Mucosa of descending colon (tissue), 3 donors: ENCODE measurements at regions not wholly inside any gene's neighbourhood (a gene's known extent, or its start where the extent isn't known, plus 50 kb on each side); places are given as distances from the start of the nearest gene placed in this dataset.
"Not testable (repeated sequence)": the region's sequence is repeated elsewhere in the genome, so short reads cannot be mapped to it uniquely, and the experiment has no call there.

Experiments used
- ATAC-seq: fragments of 200-7000 bp; cut with Tn5 transposase; one replicate; pipeline ENCODE4 v1.9.1; 2020; ENCODE audit warnings: mild to moderate bottlenecking, moderate library complexity
- DNase-seq, 3 donors: peaks; one replicate each; pipeline ENCODE4 v3.0.0-alpha.2; 2020
- H3K36me3 ChIP-seq: fragments of 200-600 bp; one replicate; pipeline ENCODE4 v1.8.0; 2021; ENCODE audit warnings: low read depth, mild to moderate bottlenecking
- H3K4me1 ChIP-seq: fragments of 200-600 bp; one replicate; pipeline ENCODE4 v1.8.0; 2021; ENCODE audit warnings: low read depth, mild to moderate bottlenecking
- H3K4me3 ChIP-seq: fragments of 200-600 bp; one replicate; pipeline ENCODE4 v1.8.0; 2021; ENCODE audit warnings: mild to moderate bottlenecking
- H3K9me3 ChIP-seq: fragments of 200-600 bp; one replicate; pipeline ENCODE4 v1.8.0; 2021; ENCODE audit warnings: mild to moderate bottlenecking
- intact Hi-C, 2 donors: fragments of 100-400 bp; cut with DNase I in 1 of 2; cut with micrococcal nuclease in 1 of 2; formaldehyde crosslinking; loops; one replicate each; pipeline versions ENCODE4 v1.11.0 to v1.11.1; 2022; cut with DNase I, micrococcal nuclease
- donor health status: DM: no; HTN: no; CAD: no; lungs with moderate emphysema.
- donor health status: DM: no; HTN: no; CAD: no.
- donor health status: DM: no; HTN: yes; CAD: no.

DNA sequence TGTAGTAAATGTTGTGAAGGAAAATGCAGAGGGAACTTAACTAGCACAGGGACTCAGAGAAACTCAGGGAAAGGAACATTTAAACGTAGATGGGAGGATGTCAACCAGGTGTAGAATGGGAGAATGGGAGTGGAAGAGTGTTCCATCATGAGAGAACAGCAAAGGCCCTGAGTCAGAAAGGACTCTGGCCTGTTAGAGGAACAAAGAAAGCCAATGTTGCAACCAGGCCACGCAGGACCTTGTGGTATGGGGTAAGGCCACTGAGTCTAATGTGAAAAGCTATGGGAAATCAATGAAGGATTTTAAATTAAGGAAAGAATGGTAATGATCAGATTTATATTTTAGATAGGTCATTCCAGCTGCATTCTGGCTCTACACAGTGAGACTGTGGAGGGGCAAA is 76.6 kb upstream of the NBPF26 start:
- DNase-seq, ATAC-seq, intact Hi-C loops, H3K9me3 ChIP-seq, H3K36me3 ChIP-seq, H3K4me1 ChIP-seq, H3K4me3 ChIP-seq: not testable (repeated sequence)

DNA sequence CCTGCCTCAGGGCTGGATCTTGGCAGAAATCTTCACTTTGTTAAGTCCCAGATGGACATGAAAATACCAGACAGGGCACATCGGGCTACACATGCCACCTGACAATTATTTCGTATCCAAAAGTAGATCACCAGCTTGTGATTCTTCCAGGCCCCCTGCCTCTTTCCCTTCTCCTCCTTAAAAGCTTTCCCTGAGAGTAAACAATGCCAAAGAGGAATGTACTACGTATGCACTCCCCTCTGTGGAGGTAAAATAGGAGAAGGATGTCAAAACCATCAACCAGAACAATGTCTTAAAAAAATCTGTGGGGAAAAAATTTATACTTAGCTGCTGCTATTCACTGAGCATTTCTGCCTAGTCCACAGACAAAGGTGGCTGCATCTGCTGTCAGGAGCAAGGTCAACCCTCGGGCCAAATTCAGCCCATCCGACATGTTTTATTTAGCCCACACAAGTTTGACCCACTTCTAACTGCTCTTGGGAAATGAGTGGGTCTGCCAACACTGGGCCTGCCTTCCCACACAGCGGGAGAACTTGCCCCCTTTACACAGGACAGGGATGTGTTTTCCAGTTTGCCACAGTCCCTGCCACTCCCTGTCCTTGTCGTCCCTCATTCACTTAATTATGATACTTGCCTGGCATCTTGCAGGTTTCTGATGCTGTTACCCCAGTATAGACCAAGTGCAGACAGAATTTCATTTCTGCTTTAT is 74.7 kb upstream of the NBPF26 start:
- H3K4me3 ChIP-seq, intact Hi-C loops, H3K4me1 ChIP-seq, ATAC-seq, DNase-seq, H3K9me3 ChIP-seq, H3K36me3 ChIP-seq: not testable (repeated sequence)

DNA sequence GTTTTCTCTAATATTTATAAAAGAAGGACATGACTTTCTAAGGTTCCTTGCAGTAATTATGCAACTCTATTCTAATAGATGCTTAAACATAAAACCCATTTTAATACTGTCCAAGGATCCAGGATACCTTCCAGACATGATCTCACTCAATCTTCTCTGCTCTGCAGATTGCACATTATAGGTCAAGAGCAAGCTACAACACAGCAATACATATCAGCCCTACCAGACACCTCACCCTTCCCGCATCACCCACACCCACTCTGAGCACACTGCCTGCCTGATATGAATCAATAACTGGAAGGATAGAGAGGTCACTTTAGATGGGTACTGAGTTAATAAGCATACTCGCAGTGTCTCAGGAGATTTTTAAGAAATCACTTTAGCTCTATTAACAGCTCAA is 74.0 kb upstream of the NBPF26 start:
- ATAC-seq, H3K4me1 ChIP-seq, H3K36me3 ChIP-seq, intact Hi-C loops, H3K9me3 ChIP-seq, DNase-seq, H3K4me3 ChIP-seq: not testable (repeated sequence)

DNA sequence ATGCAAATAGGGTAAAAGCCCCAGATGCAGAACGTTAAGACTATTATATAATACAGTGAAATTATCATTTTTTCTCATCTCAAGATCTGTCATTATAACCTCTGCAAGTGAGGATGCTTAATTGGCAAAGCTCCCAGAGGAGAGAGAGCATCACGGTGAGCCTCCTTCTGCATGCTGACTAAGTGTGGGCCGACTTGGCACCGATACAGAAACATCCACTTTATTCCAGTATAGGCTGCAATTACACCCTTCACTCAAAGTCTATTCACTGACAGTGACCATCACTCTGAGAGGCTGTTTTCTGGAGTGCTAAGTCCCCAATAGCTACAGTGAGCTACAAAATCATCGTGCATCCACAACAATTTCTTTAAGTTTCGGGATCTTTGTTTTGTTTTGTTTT is 69.6 kb upstream of the NBPF26 start:
- DNase-seq, ATAC-seq, H3K4me1 ChIP-seq, H3K36me3 ChIP-seq, intact Hi-C loops, H3K9me3 ChIP-seq, H3K4me3 ChIP-seq: not testable (repeated sequence)

DNA sequence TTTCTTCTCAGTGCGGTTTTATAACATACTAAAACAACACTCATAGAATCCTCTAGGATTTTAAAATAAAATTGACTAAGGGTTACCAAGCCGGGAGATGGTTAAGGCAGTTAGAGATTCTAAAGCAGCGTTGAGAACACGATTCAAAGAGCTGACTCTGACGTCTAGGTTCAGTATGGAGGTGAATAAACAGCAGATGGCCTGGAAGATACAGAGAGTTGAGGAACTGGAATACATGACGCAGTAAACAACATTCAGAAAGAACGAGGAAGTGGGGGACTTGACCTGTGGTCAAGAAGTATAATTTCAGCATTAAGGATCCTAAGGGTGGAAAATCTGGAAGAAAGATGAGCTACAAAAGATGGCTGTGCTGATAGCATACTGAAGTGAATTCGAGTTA is 68.4 kb upstream of the NBPF26 start:
- H3K36me3 ChIP-seq, DNase-seq, H3K9me3 ChIP-seq, intact Hi-C loops, H3K4me1 ChIP-seq, H3K4me3 ChIP-seq, ATAC-seq: not testable (repeated sequence)

DNA sequence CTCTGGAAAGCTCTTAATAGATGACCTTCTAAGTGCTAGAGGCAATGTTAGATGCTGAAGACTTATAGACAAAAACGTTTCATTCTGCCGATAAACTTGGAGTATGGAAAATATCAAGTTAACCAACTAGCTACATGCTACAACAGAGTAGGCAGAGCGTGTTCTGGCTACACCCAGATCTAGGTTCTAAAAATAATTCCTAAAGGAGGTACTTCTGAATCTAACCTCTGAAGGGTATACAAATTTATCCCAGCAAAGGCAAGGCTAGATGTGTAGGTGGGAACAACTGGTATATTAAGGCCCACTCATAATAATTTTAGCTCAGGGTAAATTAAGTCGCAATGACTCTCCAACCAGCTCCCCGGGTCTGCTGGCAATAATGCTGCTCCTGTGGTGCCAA is 67.6 kb upstream of the NBPF26 start:
- not testable (repeated sequence) for H3K9me3 ChIP-seq, DNase-seq

DNA sequence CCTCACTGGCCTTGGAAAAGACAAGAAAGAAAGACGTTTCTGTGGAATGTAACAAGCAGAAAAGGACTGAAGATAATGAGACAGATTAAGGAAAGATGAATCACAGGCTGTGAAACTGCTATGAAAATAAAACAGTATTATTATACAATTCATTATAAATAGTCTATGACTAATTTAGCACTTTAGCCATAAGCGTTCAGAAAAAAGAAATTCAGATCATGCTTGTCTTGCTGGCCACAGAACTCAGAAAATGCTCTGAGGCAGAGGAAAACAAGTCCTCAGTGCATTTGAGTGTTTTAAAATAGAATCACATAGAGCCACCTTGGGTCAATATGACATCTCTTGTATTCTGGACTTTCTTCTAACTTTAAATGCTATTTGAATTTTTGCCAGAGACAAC is 65.9 kb upstream of the NBPF26 start:
- H3K4me1 ChIP-seq, intact Hi-C loops, ATAC-seq, H3K4me3 ChIP-seq, DNase-seq, H3K9me3 ChIP-seq, H3K36me3 ChIP-seq: not testable (repeated sequence)

More for the DNA sequence above, 67.6 kb upstream of the NBPF26 start:
- ATAC-seq, H3K4me1 ChIP-seq, H3K36me3 ChIP-seq, intact Hi-C loops, H3K4me3 ChIP-seq: not testable (repeated sequence)

DNA sequence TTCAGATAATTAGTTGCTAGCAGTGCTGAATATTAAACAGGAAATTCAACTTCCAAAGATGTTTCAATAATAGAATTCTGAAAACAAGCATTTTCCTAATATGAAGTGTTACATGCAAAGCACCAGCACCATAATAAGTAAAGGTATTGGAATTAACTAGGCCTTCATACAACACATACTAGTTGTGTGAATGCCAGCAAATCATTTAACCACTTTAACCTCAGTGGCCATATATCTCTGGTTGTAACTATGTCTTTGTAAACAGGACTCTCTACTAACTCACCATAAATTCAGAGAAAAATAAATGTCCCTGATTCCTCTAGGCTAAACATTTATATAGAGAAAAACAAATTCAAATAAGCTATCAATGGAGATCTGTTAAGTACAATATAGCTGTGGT is 65.1 kb upstream of the NBPF26 start:
- intact Hi-C loops: not testable (repeated sequence)

DNA sequence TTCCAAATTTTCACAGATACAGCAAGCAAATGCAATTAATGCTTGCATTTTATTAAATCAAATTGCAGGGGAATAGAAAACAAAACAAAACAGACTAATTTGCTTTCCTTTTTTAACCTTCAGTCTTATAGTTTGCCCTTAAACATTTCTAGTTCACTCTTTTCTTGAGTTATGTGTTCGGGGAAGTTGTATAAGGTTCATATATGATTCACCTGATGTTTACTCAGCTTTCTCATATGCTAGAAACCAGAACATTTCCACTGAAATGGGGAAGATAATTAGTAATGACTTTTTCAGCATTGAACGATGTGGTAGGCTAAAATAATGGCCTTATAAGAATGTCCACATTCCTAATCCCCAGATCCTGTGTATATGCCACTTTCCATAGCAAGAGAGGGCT is 64.6 kb upstream of the NBPF26 start:
- H3K4me3 ChIP-seq, intact Hi-C loops, H3K4me1 ChIP-seq, H3K9me3 ChIP-seq, H3K36me3 ChIP-seq, ATAC-seq, DNase-seq: not testable (repeated sequence)

More for the DNA sequence above, 65.1 kb upstream of the NBPF26 start:
- ATAC-seq, H3K9me3 ChIP-seq, H3K4me1 ChIP-seq, DNase-seq, H3K36me3 ChIP-seq, H3K4me3 ChIP-seq: not testable (repeated sequence)

DNA sequence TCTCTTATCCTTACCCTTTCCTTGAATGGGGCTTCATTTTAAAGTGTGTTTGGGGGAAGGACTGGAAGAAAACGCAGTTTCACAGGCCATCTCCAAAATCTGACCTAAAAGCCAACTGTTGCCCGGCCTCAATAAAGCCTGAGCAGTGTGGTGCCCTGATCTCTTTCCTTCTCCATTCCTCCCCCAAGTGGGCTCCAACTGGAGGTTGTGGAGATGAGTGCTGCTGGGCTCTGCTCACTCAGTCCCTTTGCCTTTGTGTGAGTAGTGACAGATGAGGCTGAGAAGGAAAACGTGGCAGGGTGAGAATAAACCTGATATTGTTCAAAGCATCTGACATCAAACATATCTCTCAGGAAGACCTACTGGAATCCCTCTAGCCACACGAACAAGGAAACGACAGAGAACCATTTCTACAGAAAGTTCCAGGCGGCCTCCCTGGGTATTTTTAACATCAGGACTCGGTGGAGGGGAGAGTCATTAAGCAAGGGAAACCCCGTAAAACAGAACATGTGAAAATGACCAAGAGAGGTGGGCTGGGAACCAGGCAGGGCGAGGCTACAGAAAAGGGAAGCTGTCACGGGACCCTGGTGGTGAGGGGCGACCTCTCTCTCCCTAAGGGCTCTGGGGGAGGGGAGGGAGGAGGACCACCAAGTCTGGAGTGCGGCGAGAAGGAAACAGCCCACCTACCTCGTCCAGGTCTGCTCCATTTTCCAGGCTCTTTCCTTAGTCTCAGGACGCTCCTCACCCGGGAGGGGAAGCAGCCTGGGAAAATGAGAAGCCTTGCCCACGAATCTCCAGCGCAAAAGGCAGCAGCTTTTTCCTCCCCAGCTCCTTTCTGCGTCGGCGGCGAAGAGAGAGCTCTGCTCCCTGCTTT is 59.1 kb upstream of the NBPF26 start:
- H3K9me3 ChIP-seq, H3K4me1 ChIP-seq, H3K4me3 ChIP-seq, intact Hi-C loops, H3K36me3 ChIP-seq: not testable (repeated sequence)
- ATAC-seq (peak; percentile 43), DNase-seq (peak in 1 of 3 donors; percentile 7)

DNA sequence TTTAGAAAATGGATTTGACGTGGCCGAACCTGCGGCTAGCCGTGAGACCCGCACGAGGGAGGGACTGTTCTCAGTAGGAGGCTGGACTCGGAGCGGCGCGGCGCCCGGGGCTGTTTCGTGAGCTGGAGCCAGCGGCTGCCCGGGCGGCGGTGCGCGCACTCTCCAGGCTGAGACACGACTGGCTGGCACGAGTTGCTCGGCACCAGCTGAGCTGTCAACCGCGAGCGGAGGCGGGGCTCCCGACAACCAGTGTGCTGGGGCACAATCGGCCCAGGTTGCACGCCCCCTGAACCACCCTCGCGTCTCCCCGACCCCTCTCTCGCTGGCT is 58.5 kb upstream of the NBPF26 start:
- H3K9me3 ChIP-seq, H3K36me3 ChIP-seq, intact Hi-C loops, H3K4me3 ChIP-seq, H3K4me1 ChIP-seq: not testable (repeated sequence)
- peak in 1 of 3 donors; percentile 25 for DNase-seq
- peak; percentile 99 for ATAC-seq

DNA sequence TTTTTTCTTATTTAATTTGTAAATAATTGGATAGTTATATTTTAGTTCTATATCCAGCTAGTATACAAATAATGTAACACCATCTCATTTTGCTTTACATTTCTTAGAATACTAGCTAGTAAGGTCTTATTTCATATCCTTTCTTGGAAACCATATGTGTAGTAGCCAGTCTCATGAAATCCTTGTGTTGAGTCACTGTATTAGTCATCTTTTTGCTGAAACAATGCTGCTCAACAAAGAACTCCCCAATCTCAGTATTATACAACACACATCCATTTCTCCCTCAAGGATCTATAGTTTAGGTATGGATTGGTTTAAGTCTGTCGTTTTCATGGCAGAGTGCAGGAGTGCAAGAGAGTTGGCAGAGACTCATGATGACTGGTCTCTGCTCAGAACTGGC is 55.6 kb upstream of the NBPF26 start:
- H3K36me3 ChIP-seq, intact Hi-C loops, H3K4me1 ChIP-seq, H3K9me3 ChIP-seq, ATAC-seq, H3K4me3 ChIP-seq, DNase-seq: not testable (repeated sequence)
